NCI-H446 treated with DMSO at 0.1 percent for 48 hours (cell line): ENCODE measurements at regions not wholly inside any gene's neighbourhood (a gene's known extent, or its start where the extent isn't known, plus 50 kb on each side); places are given as distances from the start of the nearest gene placed in this dataset.

Experiments
- DNase-seq: peaks from one replicate; lab custom pipeline; 2025; lab: John Stamatoyannopoulos, UW

- DNase-seq = no peak
Measured at GRCh38 chr5:14090755-14091154, 52.4 kb upstream of the TRIO start.

DNA sequence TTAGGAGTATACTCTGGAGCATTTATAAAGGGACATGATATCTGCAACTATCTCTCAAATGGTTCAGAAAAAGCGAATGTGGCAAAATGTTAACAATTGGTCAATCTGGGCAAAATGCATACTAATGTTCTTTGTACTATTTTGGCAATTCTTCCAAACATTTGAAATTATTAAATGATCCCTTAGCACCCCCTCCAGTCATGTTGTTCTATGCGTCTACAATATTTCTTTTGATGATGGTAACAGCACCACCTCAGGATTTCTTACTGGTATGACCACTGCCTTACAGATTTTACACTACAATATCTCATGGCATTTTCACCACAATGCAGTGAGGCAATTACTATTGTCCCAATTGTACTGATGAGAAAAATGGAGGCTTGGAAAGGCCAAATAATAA is 52.9 kb upstream of the TRIO start:
- DNase-seq = no peak

GRCh38 chr5:14089198-14089597 is 53.9 kb upstream of the TRIO start:
- no peak for DNase-seq

DNA sequence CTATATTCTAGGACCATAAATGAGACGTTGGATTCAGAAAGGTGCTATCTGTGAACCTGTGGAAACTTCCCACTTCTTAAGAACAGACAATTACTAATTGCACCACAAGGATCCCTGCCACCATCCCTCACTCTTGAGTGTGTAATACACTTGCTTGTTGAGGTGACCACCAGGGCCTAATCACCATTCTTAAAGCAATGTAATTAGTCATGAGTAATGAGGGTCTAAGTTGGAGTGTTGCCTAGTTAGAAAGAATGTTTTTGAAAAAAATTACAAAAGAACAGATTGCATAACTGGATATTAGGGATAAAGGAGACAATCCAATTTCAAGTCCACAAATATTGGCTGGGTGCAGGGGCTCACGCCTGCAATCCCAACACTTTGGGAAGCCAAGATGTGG is 56.9 kb upstream of the TRIO start:
- DNase-seq = no peak

DNA sequence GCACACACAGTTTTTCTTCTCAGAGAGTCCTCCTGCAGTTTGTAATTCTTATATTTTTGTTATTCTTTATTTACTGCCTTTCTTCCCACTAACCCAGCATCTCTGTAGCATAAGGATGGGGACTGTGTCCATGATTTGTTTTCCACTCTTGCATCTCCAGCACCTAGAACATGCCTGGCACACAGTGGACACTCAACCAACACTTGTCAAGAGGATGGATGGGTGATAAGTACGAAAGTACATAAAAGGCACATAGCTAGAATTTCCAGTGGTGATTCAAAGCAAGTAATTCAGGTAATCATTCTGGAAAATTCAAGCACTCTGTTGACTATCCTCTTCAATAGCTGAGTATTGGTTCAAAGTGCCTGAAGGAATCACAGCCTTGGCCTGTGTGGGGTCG is 60.2 kb upstream of the TRIO start:
- DNase-seq = no peak

- DNase-seq = no peak
Measured at GRCh38 chr5:14082523-14082922, 60.6 kb upstream of the TRIO start.

DNA sequence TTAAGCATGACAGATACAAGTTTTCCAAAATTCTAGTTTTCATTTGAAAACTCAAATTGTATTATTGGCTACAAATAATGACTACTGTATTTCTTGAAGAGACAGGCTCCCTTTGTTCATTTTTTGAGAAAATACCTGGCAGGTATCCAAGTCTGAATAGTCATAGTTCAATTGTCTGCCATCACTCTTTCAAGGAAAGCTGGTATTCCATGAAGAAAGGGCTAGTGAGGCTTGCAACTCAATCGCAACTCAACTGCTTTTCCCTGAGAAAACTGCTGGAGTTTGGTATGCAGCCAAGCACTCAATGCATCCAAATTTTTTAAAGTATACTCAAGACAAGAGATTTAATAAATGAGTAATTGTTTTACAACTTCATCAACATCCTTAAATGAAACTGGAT is 61.4 kb upstream of the TRIO start:
- no peak for DNase-seq

DNA sequence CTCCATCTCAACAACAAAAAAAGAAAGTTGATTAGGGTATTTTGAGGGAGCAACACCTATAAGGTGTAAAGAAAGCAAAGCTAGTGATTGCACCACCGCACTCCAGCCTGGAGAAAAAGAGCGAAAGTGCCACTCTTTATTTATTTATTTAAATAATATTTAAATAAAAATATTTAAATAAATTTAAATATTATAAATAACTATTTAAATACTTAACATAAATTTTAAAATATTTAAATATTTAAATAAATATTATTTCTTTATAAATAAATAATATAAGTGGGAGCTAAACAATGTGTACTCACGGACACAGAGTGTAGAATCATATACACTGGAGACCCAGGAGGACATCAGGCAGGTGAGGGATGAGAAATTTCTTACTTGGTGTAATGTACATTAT is 64.4 kb upstream of the TRIO start:
- no peak for DNase-seq

DNA sequence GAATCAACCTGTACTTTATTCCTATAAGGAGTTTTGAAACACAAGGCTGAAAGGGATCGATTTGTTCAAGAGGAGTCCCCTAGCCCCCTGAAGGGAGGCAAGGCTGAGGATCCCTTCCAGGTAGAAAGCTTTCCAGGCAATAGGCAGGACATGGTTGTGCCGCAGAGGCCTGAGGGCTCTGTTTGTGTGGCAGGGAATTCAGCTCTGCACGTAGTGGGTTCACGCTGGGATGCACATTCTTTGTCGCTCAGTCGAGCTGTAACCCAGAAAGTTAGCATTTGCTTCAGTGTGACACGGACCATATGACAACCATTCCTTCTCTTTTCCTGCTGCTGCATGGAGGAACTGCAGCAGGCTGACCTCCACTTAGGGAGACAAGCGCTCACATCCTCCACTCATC is 65.6 kb upstream of the TRIO start:
- DNase-seq = no peak

- DNase-seq = no peak
Measured at GRCh38 chr5:14076561-14076960, 66.6 kb upstream of the TRIO start.

GRCh38 chr5:14075937-14076336 is 67.2 kb upstream of the TRIO start:
- DNase-seq = no peak

DNA sequence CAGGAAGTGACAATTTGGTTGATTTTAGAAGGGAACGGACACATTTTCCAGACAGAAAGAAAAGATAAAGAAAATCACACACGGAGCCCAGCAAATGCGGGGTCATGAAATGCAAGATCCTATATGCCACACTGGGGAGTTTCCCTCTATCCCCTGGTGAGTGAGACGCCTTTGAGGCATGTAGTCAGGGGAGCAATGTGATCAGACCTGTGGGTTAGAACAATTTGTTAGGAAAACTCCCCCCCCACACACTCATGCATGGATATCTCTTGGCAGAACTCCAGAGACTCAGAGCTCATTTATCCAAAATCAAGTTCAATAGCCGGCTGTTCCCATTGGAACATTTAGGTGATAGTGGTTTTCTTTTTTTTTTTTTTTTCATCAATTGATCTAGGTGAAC is 71.7 kb upstream of the TRIO start:
- DNase-seq = no peak

DNA sequence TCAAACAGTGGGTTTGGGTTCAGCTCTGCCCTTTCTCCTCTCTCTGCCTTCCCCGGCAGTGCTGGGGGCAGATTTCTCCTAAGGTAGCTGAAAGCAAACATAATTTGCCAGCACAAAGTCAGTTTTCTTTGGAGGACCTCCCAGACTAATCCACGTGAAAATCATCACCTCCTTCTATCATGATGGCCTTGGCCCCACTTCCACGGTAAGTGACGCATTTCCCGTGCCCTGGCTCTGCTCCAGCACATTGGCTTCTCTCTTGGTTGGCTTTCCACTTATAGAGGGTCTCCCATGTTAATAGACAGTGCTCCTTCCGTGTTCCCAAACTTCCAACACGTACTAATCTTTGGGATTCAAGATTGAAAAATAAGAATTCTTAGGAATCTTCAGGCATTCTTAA is 74.1 kb upstream of the TRIO start:
- DNase-seq = no peak

DNA sequence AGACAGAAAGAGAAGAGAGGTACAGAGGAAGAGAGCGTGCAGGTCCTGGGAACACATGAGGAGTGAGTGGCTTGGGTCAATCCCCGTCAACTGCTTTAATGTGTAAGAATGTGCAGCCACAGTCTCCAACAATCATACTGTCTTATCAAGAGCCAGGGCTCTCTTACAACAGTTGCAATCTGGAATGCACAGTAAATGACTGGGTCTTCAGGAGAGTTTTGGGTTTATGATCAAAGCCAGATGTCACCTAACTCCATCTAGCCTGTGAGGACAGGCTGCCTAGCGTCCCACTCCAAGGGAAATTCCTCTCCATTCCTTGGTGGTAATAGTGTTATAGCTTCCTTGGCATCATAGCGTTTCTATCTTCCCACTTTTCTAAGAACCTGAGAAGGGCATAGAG is 75.0 kb upstream of the TRIO start:
- DNase-seq = no peak

- no peak for DNase-seq
Measured at GRCh38 chr5:14066326-14066725, 76.8 kb upstream of the TRIO start.

DNA sequence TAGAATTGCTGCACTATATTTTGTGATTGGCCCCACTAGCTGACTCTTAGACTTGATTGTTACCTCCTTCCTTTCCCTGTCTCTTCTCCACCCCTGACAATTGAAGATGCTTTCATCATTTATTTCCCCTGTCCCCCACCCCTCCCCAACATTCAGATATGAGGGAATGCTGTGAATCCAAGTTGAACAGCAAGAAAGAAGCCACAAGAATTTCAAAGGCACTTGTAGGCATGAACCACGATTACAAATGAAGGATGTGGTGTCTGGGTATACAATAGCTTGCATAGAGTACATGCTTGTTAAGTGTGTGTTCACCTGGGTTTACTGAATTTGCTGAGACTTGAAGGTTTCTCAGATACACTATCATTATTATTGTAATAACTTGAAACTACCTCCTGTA is 78.3 kb upstream of the TRIO start:
- DNase-seq = no peak

DNA sequence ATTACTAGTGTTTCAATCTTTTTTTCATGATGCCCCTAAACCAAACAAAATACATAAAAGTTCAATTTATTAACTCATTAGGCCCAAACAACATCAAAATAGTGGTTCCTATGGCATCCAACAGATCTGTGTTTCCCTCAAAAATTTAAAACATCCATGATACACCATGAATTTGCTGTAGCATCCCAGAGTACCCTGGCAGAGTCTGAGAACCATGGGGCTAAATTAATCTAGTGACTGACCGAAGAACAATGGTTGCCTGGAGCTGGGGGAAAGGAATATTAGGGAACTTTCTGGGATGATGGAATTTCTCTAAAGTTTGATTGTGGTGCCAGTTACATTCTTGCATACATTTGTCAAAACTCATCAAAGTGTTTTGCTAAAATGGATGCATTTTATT is 79.5 kb upstream of the TRIO start:
- no peak for DNase-seq

DNA sequence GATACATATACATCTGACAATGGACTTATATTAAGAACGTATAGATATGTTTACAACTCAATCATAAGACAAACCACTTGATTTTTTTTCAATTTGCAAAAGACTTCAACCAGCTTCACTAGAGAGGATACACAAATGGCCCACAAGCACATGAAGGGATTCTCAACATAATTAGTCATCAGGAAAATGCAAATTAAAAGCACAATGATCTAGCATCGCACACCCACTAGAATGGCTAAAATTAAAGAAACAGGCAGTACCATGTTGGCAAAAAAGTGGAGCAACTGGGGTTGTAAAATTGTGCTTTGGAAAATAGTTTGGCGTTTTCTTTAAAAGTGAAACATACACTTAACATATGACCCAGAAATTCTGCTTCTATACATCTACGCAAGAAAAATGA is 80.0 kb upstream of the TRIO start:
- no peak for DNase-seq

- no peak for DNase-seq
Measured at GRCh38 chr5:14062178-14062577, 81.0 kb upstream of the TRIO start.

- DNase-seq = no peak
Measured at GRCh38 chr5:14061106-14061505, 82.0 kb upstream of the TRIO start.

- no peak for DNase-seq
Measured at GRCh38 chr5:14060218-14060617, 82.9 kb upstream of the TRIO start.

DNA sequence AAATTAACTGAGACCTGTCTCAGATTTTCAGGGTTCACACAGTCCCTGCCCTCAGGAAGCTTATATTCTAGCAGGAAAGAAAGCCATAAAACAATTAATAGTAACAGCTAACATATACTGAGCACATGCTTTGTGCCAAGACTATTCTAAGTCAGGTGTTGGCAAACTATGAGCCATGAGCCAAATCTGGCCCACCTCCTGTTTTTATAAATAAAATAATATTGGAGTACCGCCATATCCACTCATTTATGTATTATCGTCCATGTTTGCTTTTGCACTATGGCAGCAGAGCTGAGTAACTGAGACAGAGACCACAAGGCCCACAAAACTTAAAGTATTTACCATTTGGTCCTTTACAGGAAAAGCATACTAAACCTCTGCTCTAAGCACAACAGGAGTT is 83.3 kb upstream of the TRIO start:
- no peak for DNase-seq

GRCh38 chr5:14057289-14057688 is 85.9 kb upstream of the TRIO start:
- DNase-seq = no peak

- DNase-seq = no peak
Measured at GRCh38 chr5:14056039-14056438, 87.1 kb upstream of the TRIO start.
